ENCODE measurements at regions not wholly inside any gene's neighbourhood (a gene's known extent, or its start where the extent isn't known, plus 50 kb on each side); places are given as distances from the start of the nearest gene placed in this dataset.

DNA sequence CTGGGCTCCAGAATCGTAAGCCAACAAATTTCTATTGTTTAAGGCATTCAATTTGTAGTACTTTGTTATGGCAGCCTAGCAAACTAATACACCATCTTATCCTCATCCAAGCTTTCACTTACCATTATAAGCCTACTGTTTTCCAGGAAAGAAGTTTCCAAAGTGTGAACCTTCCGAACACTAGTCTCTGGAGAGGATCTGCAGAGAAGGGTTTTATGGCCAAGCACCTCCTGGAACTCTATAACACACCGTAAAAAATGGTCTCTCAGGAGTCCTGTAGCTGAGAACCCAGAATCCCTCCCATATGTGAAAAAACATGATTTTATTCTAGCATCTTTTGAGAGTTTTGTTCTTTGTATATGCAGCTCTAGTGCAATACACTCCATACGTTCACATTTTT is 142.1 kb downstream of the POSTN start:
- peaks cover 4 to 22% (median 12%) of the 10 kb centered on the region in 9 donors for H3K9me3 Mint-ChIP-seq
- DNase-seq (no peak), ATAC-seq (no peak)
- no peaks in the 10 kb centered on the region for H3K36me3 Mint-ChIP-seq
- H3K27me3 Mint-ChIP-seq, result no peaks in the 10 kb centered on the region
- H3K4me1 Mint-ChIP-seq, result no peaks in the 10 kb centered on the region
- H3K27ac Mint-ChIP-seq, result no peak overlapping the region
- H3K4me3 Mint-ChIP-seq, result no peak overlapping the region
- POLR2A ChIA-PET, result no interaction called here

DNA sequence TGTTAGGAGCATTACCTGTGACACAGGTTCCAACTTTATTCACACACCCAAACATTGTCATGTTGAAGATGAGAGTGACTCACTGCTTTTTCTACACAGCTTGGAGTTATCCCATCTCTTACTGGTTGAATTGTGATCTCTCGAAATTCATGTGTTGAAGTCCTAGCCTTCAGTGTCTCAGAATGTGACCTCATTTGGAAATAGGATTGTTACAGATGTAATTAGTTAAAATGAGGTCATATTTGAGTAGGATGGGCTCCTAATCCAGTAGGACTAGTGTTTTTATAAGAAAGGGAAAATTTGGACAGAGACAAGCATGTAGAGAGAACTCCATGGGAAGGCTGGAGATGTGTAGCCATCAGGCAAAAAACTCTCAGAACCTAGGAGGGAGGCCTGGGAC is 142.5 kb downstream of the POSTN start:
- POLR2A ChIA-PET, result no interaction called here
- ATAC-seq, result no peak

DNA sequence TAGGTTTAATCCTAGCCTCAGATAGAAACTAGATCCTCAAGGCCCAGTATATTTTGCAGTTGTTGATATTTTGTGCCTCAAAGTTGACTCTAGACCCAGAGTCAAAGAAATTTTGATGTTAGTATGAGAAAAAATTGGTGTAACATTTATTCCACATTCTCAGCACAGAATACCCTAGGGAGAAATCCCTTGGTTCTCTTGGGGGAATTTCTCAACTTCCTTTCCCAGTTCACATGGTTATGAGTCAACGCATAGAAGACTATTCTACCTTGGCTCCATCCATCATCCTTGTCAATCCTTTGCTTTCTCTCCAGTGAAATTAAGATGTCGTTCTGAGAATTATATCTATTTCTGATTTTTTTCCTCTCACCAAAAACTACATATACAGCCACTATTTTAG is 145.3 kb downstream of the POSTN start:
- ATAC-seq (no peak), DNase-seq (no peak)
- Mint-ChIP-seq H3K9me3 (peaks cover 0 to 26% (median 12%) of the 10 kb centered on the region in 9 donors), H3K27me3 (no peaks in the 10 kb centered on the region), H3K4me3 (no peak overlapping the region), H3K4me1 (no peaks in the 10 kb centered on the region), H3K27ac (no peak overlapping the region), H3K36me3 (no peaks in the 10 kb centered on the region)
- POLR2A ChIA-PET, result no interaction called here

More for the DNA sequence above, 142.5 kb downstream of the POSTN start:
- Mint-ChIP-seq H3K4me3 (no peak overlapping the region), H3K36me3 (no peaks in the 10 kb centered on the region), H3K27me3 (no peaks in the 10 kb centered on the region), H3K9me3 (peaks cover 4 to 22% (median 12%) of the 10 kb centered on the region in 9 donors), H3K27ac (no peak overlapping the region), H3K4me1 (no peaks in the 10 kb centered on the region)
- DNase-seq, result no peak

DNA sequence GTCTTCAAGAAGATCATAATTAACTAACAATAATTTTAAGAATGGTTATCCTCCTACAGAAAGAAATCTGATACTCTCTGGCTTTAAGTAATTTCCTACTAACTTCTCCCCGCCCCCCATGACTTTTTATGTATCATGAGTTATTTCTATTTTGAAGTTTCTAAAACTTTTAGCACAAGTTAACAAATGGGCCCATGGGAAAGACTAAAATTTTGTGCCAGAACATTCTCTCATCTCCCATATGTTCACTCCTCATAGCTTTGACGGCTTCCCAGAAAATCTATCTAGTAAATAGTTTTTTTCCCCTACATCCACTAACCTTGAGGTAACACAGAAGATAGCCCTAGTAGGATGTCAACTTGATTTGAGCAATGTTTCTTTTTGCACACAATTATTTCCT is 148.3 kb downstream of the POSTN start:
- peaks cover 0 to 34% (median 10%) of the 10 kb centered on the region in 9 donors for H3K9me3 Mint-ChIP-seq
- H3K27ac Mint-ChIP-seq, result no peak overlapping the region
- POLR2A ChIA-PET, result no interaction called here
- H3K27me3 Mint-ChIP-seq, result no peaks in the 10 kb centered on the region
- ATAC-seq, result no peak
- H3K4me3 Mint-ChIP-seq, result no peak overlapping the region
- H3K36me3 Mint-ChIP-seq, result no peaks in the 10 kb centered on the region
- no peaks in the 10 kb centered on the region for H3K4me1 Mint-ChIP-seq
- no peak for DNase-seq

DNA sequence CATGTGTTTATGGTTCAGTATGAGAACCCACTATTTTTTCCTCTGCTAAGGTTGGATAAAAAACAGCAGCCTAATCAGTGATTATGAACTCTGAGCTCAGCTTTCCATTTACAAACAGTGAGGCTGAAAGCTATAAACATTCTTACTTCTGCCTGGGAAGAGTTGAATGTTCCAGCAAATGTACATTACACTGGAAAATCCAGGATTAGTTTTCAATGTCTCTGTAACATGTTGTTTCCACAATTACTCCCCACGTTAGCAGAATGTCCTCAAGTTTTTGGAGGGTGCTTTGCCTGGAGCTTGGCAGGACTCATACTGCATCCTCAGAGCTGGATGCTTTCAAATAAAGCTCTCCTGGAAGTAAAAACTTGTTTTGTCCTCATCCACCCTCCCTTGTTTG is 150.4 kb downstream of the POSTN start:
- no peak for ATAC-seq
- no peak for DNase-seq
- no peaks in the 10 kb centered on the region for H3K27me3 Mint-ChIP-seq
- no peak overlapping the region for H3K27ac Mint-ChIP-seq
- H3K4me1 Mint-ChIP-seq, result no peaks in the 10 kb centered on the region
- H3K4me3 Mint-ChIP-seq, result no peak overlapping the region
- POLR2A ChIA-PET, result no interaction called here
- no peaks in the 10 kb centered on the region for H3K36me3 Mint-ChIP-seq
- H3K9me3 Mint-ChIP-seq, result peaks cover 0 to 20% (median 3%) of the 10 kb centered on the region in 9 donors

DNA sequence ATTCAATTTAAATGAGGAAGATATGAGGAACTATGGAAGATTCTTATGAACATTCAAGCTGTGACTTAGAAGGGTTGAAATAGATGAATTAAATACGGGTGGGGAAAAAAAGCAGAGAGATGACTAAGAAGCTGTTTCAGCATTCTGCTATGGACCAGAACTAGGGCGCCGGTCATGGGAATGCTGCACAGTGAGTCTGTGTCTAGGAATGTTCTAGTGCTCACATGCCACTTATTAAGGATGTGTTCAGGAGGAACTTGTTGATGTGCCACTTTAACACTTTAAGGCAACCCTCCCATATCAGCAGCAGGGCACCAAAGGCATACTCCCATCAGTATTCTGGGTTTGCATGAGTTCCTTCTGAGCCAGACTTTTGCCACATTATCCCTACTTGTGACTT is 152.1 kb downstream of the POSTN start:
- H3K9me3 Mint-ChIP-seq, result peaks cover 0 to 20% (median 5%) of the 10 kb centered on the region in 9 donors
- no peaks in the 10 kb centered on the region for H3K27me3 Mint-ChIP-seq

DNA sequence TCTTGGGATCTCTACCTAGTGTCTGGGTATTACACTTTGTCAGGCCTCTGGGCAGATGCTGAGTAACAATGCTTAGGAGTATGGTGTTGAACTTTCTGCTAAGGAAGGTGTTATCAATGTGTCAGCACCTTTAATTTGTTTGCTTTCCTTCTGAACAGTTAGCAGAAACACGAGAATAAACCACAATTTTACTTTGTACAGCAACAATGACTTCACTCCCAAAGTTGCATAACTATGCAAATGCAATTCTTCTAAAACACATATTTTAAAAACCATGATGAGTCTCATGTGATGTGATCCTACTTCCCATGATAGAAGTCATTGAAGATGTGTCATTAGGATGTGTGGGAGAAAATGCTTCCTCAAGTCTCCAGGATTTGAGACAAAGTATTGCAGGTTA is 155.0 kb downstream of the POSTN start:
- POLR2A ChIA-PET, result no interaction called here
- DNase-seq, result no peak
- no peak overlapping the region for H3K4me3 Mint-ChIP-seq
- H3K27ac Mint-ChIP-seq, result no peak overlapping the region
- no peaks in the 10 kb centered on the region for H3K27me3 Mint-ChIP-seq
- ATAC-seq, result no peak
- no peaks in the 10 kb centered on the region for H3K36me3 Mint-ChIP-seq
- no peaks in the 10 kb centered on the region for H3K4me1 Mint-ChIP-seq
- H3K9me3 Mint-ChIP-seq, result peaks cover 0 to 21% (median 6%) of the 10 kb centered on the region in 9 donors

More for the DNA sequence above, 152.1 kb downstream of the POSTN start:
- Mint-ChIP-seq H3K36me3 (no peaks in the 10 kb centered on the region), H3K4me1 (no peaks in the 10 kb centered on the region), H3K27ac (no peak overlapping the region), H3K4me3 (no peak overlapping the region)
- no peak for ATAC-seq
- DNase-seq, result no peak
- POLR2A ChIA-PET, result no interaction called here

DNA sequence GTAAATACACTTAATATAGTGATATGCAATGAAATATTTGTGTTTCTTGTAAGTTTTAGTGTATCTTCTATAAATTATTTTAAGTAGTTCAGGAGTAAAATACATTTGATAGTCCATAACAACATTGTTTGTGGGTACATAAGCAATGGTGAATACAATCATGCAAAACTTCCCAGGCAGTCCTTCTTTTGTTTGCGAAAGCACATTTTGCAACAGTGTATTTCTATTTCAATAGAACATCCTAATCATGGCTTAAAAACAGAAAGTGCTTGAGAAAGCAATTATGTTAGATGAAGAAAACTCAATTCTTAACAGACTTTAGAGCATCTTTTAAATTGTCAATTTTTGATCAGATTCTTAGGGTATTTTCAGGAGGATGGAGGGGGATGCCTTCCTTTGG is 155.6 kb downstream of the POSTN start:
- ATAC-seq (no peak), DNase-seq (no peak)
- peaks cover 0 to 21% (median 7%) of the 10 kb centered on the region in 9 donors for H3K9me3 Mint-ChIP-seq
- no peak overlapping the region for H3K4me3 Mint-ChIP-seq
- H3K27ac Mint-ChIP-seq, result no peak overlapping the region
- no peaks in the 10 kb centered on the region for H3K27me3 Mint-ChIP-seq
- H3K36me3 Mint-ChIP-seq, result no peaks in the 10 kb centered on the region
- no peaks in the 10 kb centered on the region for H3K4me1 Mint-ChIP-seq
- POLR2A ChIA-PET, result no interaction called here

DNA sequence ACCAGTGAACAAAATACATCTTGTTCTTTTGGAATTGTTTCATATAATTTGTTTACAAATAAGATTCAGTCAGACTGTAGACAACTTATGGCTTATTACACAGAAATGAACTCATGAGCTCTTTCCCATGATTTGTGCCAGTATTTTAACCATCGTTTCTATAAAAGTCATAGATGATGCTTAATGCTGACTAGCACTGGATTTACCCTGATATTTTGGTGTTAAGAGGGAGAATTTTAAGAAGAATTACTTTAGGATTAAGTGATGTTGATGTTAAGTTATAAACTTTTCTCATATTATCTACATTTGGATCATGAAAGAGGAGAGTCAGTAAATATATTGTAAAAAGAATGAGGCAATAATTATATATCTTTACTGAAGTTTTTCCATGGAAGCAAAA is 162.7 kb downstream of the POSTN start:
- DNase-seq, result no peak
- Mint-ChIP-seq H3K4me1 (no peaks in the 10 kb centered on the region), H3K27ac (no peak overlapping the region), H3K4me3 (no peak overlapping the region), H3K36me3 (no peaks in the 10 kb centered on the region), H3K9me3 (peaks cover 0 to 25% (median 4%) of the 10 kb centered on the region in 9 donors), H3K27me3 (no peaks in the 10 kb centered on the region)
- POLR2A ChIA-PET, result no interaction called here
- no peak for ATAC-seq

DNA sequence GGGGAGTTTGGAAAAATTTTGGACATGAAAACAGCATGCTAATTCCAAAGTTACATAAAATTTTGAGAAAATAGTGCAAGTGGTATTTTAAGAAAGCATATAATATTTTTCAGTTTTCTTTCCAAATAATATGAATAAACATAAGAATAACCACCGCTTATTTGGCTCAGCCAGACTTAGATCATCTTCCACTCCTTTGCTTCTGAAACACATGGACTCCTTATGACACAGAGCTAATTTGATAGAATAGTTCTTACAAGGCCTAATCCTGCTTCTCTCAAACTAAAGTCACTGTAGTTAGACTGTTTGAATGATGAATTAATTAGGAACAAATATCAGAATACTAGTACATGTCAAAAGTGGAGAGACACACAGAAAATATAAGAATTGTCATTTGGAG is 165.5 kb downstream of the POSTN start:
- ATAC-seq (no peak), DNase-seq (no peak)
- Mint-ChIP-seq H3K4me3 (no peak overlapping the region), H3K27me3 (no peaks in the 10 kb centered on the region), H3K27ac (no peak overlapping the region), H3K9me3 (peaks cover 0 to 37% (median 10%) of the 10 kb centered on the region in 9 donors), H3K36me3 (no peaks in the 10 kb centered on the region), H3K4me1 (no peaks in the 10 kb centered on the region)
- POLR2A ChIA-PET, result no interaction called here

DNA sequence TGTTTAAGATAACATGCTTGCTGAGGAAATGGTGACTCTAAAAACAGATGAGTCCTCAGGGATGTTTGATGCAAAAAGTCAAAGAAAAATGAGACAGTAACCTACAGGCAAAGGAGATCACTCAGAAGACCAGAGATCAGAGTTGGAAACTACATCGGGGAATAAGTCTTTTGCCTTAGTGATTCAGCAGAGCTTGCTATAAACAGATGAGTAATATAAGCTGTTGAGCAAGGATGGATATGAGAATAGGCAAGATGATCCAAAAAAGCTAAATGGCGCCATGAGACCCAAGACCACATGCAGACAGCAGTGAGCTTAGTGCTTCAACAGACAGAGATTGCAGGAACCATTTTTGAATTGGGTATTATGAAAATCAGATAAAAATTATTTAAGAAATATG is 168.6 kb downstream of the POSTN start:
- POLR2A ChIA-PET, result no interaction called here
- Mint-ChIP-seq H3K27ac (no peak overlapping the region), H3K36me3 (no peaks in the 10 kb centered on the region), H3K4me3 (no peak overlapping the region), H3K4me1 (no peaks in the 10 kb centered on the region), H3K27me3 (no peaks in the 10 kb centered on the region), H3K9me3 (peaks cover 2 to 47% (median 8%) of the 10 kb centered on the region in 9 donors)
- no peak for ATAC-seq
- DNase-seq, result no peak

DNA sequence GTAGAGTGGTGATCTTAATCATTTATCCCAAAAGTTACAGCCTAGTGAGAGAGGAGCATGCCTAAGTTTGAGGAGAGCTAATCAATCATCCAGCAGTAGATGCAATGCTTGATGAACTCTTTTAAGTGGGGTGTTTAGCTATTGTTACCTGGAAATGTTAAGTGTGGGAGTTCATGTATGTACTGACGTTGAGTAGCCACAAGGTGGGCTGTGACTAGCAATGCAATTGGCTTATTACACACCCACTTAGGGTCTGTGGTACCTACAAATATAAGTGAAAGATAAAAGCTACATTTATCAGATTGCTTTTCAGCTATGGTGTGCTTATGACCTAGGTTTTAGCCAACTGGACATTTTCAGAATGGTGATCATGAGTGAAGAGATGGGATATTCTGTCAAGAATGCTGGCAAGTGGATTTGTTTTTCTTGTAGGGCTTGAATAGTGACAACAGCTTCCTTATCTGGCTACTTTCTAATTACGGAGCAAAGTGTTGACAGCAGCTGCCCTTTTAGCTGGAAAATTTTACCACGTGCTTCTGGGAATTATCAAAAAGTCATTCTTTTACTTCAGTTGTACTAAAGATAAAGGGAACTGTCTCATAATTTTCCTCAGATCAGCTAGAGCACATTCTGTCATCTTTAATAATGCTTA is 170.6 kb downstream of the POSTN start:
- Mint-ChIP-seq H3K4me3 (no peak overlapping the region), H3K27ac (no peak overlapping the region)
- POLR2A ChIA-PET, result no interaction called here

DNA sequence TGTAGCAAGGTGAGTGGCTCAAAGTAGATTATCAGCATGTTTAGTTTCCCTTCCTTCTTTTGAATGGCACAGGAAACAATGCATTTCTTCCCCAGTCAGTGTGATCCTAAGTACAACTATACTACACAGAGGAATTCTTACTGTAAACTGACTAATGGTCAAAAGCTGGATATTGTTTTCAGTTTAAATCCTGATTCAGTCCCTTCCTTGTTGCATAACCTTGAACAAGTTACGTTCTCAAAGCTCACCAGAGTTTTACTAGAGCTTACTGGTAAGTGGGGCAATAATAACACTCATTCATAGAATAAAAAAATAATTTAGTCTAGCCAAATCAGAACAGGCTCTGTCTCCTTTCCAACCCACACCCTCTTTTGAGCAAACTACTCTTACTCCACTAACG is 180.1 kb downstream of the POSTN start:
- no peak for ATAC-seq
- POLR2A ChIA-PET, result no interaction called here
- Mint-ChIP-seq H3K27me3 (peaks cover 0 to 1% (median 0%) of the 10 kb centered on the region in 5 donors), H3K4me1 (no peaks in the 10 kb centered on the region), H3K36me3 (no peaks in the 10 kb centered on the region), H3K9me3 (peaks cover 0 to 6% (median 0%) of the 10 kb centered on the region in 9 donors), H3K27ac (no peak overlapping the region), H3K4me3 (no peak overlapping the region)
- DNase-seq, result no peak

More for the DNA sequence above, 170.6 kb downstream of the POSTN start:
- Mint-ChIP-seq H3K9me3 (peaks cover 2 to 38% (median 6%) of the 10 kb centered on the region in 9 donors), H3K4me1 (no peaks in the 10 kb centered on the region), H3K36me3 (no peaks in the 10 kb centered on the region), H3K27me3 (no peaks in the 10 kb centered on the region)
- ATAC-seq (no peak), DNase-seq (no peak)

DNA sequence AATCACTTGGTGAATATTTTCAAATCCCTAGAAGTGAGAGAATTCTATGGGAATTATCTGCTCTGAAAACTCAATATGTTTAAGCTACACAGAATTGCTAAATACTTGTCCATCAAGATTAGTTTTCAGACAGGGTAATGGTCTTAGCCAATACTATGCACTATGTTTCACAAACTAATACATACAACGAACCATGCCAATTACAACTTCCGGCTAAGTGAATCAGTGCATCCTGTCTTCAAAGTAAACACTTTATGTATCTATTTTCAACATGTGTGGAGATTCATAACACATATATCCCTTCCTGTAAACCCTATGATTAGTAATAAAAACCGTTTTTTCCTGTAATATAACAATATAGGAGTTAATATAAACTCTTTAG is 181.5 kb downstream of the POSTN start:
- POLR2A ChIA-PET, result no interaction called here
- no peak for DNase-seq
- no peak for ATAC-seq

More for the DNA sequence above, 181.5 kb downstream of the POSTN start:
- Mint-ChIP-seq H3K4me1 (no peaks in the 10 kb centered on the region), H3K9me3 (peaks cover 0 to 5% (median under 1%) of the 10 kb centered on the region in 9 donors), H3K4me3 (no peak overlapping the region), H3K27ac (no peak overlapping the region), H3K27me3 (no peaks in the 10 kb centered on the region), H3K36me3 (no peaks in the 10 kb centered on the region)
